Right cardiac atrium (tissue), 5 donors: ENCODE measurements at regions not wholly inside any gene's neighbourhood (a gene's known extent, or its start where the extent isn't known, plus 50 kb on each side); places are given as distances from the start of the nearest gene placed in this dataset.
"Not testable (repeated sequence)": the region's sequence is repeated elsewhere in the genome, so short reads cannot be mapped to it uniquely, and the experiment has no call there.

Source experiments
- ATAC-seq, 2 donors: fragments of 200-7000 bp; cut with Tn5 transposase; one replicate each; pipeline versions ENCODE4 v1.8.0 to v1.9.1; 2020; ENCODE audit warnings: moderate library complexity in 2 of 2, mild to moderate bottlenecking in 1 of 2
- DNase-seq, 3 donors: peaks; one replicate each; pipeline ENCODE4 v3.0.0-alpha.2; 2020
- H3K27ac ChIP-seq: one replicate; pipeline ENCODE4 v1.5.1; 2013; ENCODE audit warnings: mild to moderate bottlenecking, low read length, control low read depth, moderate library complexity
- H3K27me3 ChIP-seq: one replicate; pipeline ENCODE4 v1.6.1; 2013; ENCODE audit not compliant: control insufficient read depth, insufficient read depth
- H3K4me1 ChIP-seq: one replicate; pipeline ENCODE4 v1.6.1; 2013; ENCODE audit warnings: low read length; ENCODE audit not compliant: control insufficient read depth, insufficient read depth
- H3K4me3 ChIP-seq: one replicate; pipeline ENCODE4 v1.5.1; 2013; ENCODE audit warnings: low read length, control low read depth
- H3K9me3 ChIP-seq: one replicate; pipeline ENCODE4 v1.6.1; 2013; ENCODE audit warnings: low read length; ENCODE audit not compliant: control insufficient read depth
- WGBS: extraction: QIAGEN DNeasy Blood & Tissue Kit; methylation state at CpG from one replicate; pipeline ENCODE4 v1.1.7; 2013; 5-methylcytosine and 5-hydroxymethylcytosine counted together
- intact Hi-C, 4 donors: fragments of 100-400 bp; cut with DNase I; formaldehyde crosslinking; loops; one replicate each; pipeline versions ENCODE4 v1.11.0 to v1.14.0; 2022 to 2023
- donor health status: healthy with polysubstance abuse.
- donor health status: DM: no; HTN: yes; CAD: no.
- donor health status: DM: no; HTN: no; CAD: no.
- donor health status: DM: no; HTN: yes; CAD: no; lungs with severe emphysema.
- donor health status: DM: yes; HTN: yes; CAD: no.

DNA sequence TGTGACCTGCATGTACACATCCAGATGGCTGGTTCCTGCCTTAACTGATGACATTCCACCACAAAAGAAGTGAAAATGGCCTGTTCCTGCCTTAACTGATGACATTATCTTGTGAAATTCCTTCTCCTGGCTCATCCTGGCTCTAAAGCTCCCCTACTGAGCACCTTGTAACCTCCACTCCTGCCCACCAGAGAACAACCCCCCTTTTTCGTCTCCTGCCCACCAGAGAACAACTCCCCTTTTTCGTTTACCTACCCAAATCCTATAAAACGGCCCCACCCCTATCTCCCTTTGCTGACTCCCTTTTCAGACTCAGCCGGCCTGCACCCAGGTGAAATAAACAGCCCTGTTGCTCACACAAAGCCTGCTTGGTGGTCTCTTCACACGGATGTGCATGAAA lies 212.2 kb downstream of the KITLG start:
- 87% methylated on average over 5 of the region's 5 CpGs for WGBS
- H3K4me1 ChIP-seq, H3K27me3 ChIP-seq, H3K4me3 ChIP-seq, H3K9me3 ChIP-seq, H3K27ac ChIP-seq, intact Hi-C loops, DNase-seq, ATAC-seq: not testable (repeated sequence)

DNA sequence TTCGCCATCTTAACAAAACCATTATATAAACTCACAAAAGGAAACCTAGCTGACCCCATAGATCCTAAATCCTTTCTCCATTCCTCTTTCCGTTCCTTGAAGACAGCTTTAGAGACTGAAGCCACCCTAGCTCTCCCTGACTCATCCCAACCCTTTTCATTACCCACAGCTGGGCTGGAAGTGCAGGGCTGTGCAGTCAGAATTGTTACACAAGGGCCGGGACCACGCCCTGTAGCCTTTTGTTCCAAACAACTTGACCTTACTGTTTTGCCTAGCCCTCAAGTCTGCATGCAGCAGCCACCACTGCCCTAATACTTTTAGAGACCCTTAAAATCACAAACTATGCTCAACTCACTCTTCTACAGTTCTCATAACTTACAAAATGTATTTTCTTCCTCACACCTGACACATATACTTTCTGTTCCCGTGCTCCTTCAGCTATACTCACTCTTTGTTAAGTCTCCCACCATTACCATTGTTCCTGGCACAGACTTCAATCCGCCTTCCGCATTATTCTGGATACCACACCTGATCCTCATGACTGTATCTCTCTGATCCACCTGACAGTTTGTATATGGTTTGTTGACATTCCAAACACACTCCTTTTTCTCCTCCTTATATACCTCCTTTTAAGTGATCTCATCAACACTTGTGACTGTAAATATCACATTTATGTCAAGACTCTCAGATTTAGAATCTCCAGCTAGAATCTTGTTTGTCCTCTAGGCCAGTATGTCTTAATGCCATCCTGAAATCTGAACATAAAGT lies 208.7 kb downstream of the KITLG start:
- H3K4me1 ChIP-seq = no peaks in the 10 kb centered on the region
- H3K27me3 ChIP-seq = no peaks in the 10 kb centered on the region
- intact Hi-C loops = no loop called here
- H3K9me3 ChIP-seq = no peaks in the 10 kb centered on the region
- no peak for DNase-seq
- H3K4me3 ChIP-seq = no peak overlapping the region
- WGBS = 91% methylated on average over 7 of the region's 7 CpGs
- no peak overlapping the region for H3K27ac ChIP-seq
- no peak for ATAC-seq

DNA sequence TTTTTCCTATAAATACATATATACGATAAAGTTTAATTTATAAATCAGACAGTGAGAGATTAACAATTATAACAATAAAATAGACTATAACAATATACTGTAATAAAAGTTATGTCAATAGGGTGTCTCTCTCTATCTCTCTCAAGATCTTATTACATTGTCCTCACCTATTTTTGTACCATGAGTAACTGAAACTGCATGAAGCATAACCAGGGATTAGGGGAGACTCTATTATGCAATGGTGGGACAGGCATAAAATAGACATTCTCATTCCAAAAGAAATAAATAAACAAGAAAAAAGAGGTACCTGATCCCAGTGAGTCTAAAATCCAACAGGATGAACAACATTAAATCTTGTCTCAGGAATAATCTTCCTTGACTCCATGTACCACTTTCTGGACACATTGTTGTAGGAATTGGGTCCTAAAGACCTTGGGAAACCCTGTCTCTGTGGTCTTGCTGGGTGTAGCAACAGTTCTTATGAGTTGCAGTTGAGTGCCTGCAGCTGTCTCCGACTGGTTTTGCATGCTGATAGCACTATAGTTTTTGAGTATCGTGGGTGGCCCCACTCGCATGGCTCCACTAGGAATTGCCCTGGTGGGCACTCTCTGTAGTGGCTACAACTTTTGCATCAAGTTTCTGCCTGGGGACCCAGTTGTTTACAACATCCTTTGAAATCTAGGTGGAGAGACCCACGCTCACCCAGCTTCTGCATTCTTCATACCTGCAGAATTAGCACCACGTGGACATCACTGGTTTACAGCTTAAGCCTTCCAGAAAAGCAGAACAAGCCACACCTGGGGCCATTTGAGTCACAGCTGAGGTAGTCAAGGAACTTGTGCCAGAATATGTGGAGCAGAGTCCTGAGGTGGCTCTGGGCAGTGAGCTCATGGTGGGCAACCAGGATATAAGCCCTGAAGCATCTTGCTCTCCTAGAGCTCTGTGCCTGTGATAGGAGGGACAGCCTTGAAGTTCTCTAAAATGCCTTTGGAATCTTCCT lies 204.7 kb downstream of the KITLG start:
- WGBS = 94% methylated on average over 6 of the region's 6 CpGs
- DNase-seq (no peak), ATAC-seq (no peak)
- Histone ChIP-seq H3K4me1 (no peaks in the 10 kb centered on the region), H3K9me3 (no peaks in the 10 kb centered on the region), H3K4me3 (no peak overlapping the region), H3K27me3 (no peaks in the 10 kb centered on the region), H3K27ac (no peak overlapping the region)
- intact Hi-C loops = no loop called here

DNA sequence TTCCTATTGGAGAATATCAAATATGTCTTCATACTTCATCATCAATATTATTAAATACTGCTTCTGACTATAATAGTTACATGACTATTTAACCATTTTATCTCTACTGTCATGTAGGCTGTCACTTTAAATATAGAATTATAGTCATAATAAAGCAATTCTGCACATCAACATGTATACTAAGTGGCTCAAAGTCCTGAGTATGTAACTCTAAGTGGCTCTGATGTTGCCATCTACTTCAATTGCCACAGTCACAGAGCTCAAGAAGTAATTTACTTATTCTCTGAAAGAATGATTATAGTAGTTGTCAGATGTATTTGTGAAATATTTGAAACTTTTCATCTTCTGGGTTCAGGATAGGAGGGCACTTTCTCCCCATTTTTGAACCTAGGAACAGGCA lies 202.3 kb downstream of the KITLG start:
- intact Hi-C loops = no loop called here
- no peak for DNase-seq
- Histone ChIP-seq H3K4me3 (no peak overlapping the region), H3K27me3 (no peaks in the 10 kb centered on the region), H3K27ac (no peak overlapping the region), H3K4me1 (no peaks in the 10 kb centered on the region), H3K9me3 (no peaks in the 10 kb centered on the region)
- no peak for ATAC-seq

DNA sequence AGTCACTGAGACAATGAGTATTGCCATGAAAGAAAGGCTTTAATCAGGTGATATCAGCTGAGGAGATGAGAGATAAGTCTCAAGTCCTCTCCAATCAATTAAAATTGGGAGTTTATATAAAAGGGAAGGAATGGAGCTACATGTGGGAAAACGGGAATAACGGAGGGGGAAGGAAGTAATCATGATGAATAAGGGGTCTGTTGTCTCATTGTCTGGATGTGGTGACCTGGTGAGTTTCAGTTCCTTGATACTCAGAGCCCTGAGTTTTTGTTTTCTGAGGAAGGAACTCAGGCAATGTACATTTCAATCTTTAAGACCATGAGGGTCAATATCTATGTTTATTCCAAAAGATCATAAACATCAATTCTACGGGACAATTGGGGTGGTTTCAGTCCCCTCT lies 198.8 kb downstream of the KITLG start:
- 79% methylated on average over 3 of the region's 3 CpGs for WGBS
- H3K4me3 ChIP-seq = no peak overlapping the region
- H3K27ac ChIP-seq = no peak overlapping the region
- intact Hi-C loops = no loop called here
- no peaks in the 10 kb centered on the region for H3K9me3 ChIP-seq
- no peaks in the 10 kb centered on the region for H3K4me1 ChIP-seq
- no peak for DNase-seq
- no peaks in the 10 kb centered on the region for H3K27me3 ChIP-seq
- ATAC-seq = no peak

DNA sequence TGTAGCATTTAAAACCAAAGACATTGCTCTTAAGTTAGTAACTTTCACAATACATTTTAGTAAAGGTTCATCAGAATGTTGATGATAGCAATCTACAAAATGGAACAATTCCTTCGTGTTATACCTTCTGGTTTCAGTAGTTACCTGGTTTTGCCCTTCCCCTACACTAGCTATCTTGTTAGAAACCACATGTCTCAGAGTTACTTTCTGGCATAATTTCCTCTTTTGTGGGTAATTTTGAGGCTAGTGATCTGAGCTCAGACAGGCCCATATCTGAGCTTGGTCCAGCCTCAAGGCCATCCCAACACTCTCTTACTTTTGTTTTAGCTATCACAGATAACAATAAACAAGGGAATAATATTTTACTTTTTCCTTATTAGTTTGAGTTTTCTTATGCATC lies 196.9 kb downstream of the KITLG start:
- no peak for ATAC-seq
- no peak overlapping the region for H3K27ac ChIP-seq
- WGBS = 88% methylated on average over 1 of the region's 1 CpG

DNA sequence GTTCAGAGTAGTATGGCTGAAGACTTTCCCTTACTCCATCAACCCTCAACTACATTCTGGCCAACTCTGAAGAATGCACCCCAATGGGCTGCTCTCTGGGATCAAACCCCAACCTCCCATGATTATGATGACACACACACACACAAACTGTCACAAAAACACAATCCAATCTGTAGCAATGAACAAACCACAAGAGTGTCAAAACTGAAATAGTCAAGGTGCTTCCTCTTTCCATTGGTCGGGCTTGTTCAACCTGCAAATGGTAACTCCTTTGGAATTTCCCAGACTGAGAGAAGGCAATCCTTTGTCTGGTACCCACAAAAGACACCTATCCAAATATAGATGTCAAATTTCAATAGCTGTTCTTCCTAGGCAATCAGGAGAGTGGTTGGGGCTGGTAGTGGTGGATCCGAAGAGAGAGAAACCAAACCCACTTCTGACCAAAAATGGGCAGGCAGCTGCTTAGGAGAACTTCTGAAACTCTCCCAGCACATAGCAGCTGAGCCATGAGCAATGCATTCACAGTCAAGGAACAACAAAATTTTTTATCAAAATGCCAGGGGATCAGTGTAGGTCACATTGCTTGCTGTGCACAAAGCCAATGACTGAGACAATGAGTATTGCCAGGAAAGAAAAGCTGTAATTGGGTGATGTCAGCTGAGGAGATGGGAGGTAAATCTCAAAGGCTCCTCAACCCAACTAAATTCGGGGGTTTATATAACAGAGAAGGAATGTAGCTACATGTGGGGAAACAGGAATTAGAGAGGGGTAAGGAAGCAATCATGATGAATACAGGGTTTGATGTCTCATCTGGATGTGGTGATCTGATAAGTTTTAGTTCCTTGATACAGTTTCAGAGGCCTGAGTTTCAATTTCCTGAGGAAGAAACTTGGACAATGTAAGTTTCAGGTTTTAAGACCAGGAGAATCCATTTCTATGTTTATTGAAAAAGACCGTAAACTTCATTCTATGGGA lies 191.4 kb downstream of the KITLG start:
- DNase-seq (no peak), ATAC-seq (no peak)
- intact Hi-C loops = no loop called here
- H3K9me3 ChIP-seq = no peaks in the 10 kb centered on the region
- no peaks in the 10 kb centered on the region for H3K27me3 ChIP-seq
- H3K27ac ChIP-seq = no peak overlapping the region
- H3K4me1 ChIP-seq = no peaks in the 10 kb centered on the region
- 93% methylated on average over 4 of the region's 4 CpGs for WGBS
- no peak overlapping the region for H3K4me3 ChIP-seq

More for the DNA sequence above, 196.9 kb downstream of the KITLG start:
- H3K27me3 ChIP-seq = no peaks in the 10 kb centered on the region
- H3K9me3 ChIP-seq = no peaks in the 10 kb centered on the region
- no peaks in the 10 kb centered on the region for H3K4me1 ChIP-seq
- intact Hi-C loops = no loop called here
- no peak overlapping the region for H3K4me3 ChIP-seq
- no peak for DNase-seq

DNA sequence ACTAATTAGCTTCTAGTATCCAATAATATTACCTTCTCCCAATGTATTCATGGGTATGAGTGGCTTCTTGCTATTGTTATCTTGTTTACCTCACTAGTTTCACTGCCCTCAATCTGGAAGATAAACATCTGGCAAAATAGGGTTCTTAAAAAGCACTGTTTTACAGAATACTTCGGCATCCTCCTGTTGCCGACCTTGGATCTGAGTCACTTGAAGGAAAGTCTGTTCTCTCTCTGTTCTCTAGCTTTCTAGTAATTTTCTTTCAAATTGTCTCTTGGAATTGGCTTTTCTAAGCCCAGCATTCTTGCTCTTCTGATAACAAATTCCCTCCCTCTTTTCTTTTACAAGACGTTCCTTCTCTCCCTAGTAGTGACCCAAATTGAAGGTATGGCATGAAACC lies 189.5 kb downstream of the KITLG start:
- no peaks in the 10 kb centered on the region for H3K27me3 ChIP-seq
- no peak overlapping the region for H3K27ac ChIP-seq
- H3K4me3 ChIP-seq = no peak overlapping the region
- no peak for DNase-seq
- H3K9me3 ChIP-seq = no peaks in the 10 kb centered on the region
- ATAC-seq = no peak
- whole genome bisulfite sequencing = 57% methylated on average over 3 of the region's 3 CpGs
- no peaks in the 10 kb centered on the region for H3K4me1 ChIP-seq
- intact Hi-C loops = no loop called here

DNA sequence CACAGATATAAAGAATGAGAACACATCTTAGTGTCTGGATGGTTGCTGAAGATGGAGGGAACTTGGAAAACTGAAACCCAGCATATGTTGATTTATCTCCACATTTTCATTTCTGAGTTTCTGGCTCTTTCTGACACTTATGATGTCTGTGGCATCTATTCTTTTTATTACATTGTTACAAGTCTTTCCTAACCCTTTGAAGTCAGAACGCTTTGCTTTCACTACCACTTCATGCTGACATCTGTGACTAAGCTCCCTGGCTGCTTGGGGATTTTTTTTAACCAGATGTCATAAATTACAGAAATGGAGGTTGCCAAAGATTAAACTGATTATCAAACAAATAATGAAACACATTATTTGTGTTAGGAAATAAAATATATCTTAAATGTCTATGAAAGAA lies 188.7 kb downstream of the KITLG start:
- WGBS = 47% methylated on average over 1 of the region's 1 CpG
- H3K4me3 ChIP-seq = no peak overlapping the region
- DNase-seq = no peak
- no peak for ATAC-seq
- no peak overlapping the region for H3K27ac ChIP-seq
- H3K27me3 ChIP-seq = no peaks in the 10 kb centered on the region
- H3K4me1 ChIP-seq = no peaks in the 10 kb centered on the region
- intact Hi-C loops = no loop called here
- H3K9me3 ChIP-seq = no peaks in the 10 kb centered on the region

DNA sequence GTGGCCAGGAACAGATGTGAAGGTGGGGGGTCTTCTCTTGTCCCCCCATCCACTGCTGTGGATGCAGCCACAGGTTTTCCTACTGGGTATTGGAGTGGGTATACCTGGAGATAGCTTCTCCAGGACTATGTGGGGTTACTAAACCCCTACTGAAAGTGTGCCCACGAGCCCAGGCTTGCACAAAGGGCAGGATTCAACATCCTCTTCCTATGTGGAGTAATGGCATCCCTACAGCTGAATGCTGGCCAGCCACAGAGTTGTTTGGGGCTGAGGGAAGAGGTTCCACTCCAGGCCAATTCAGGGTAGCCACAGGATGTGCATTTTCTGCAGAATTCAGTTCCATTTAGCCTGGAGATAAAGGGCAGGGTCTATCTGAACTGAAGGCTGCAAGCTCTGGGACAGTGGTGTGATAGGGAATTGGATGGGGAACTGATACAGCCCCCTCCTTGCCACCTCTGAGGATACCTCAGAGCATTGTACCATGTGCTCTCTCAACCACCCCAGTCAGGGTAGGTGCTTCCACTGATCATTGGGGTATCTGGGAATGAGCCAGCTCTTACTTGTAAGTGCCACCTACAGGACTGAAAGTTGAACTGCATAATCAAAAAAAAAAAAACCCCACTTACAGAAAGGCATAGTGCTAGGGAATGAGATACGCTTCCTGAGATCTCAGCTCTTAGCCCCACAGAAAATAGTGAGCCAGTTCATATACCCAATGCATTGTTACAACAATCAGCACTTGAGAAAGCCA lies 187.1 kb downstream of the KITLG start:
- DNase-seq = no peak
- WGBS = 90% methylated on average over 2 of the region's 2 CpGs
- ATAC-seq = no peak
- Histone ChIP-seq H3K9me3 (no peaks in the 10 kb centered on the region), H3K27me3 (no peaks in the 10 kb centered on the region), H3K4me3 (no peak overlapping the region), H3K4me1 (no peaks in the 10 kb centered on the region), H3K27ac (no peak overlapping the region)
- intact Hi-C loops = no loop called here
